ENCODE measurements at regions not wholly inside any gene's neighbourhood (a gene's known extent, or its start where the extent isn't known, plus 50 kb on each side); places are given as distances from the start of the nearest gene placed in this dataset.

DNA sequence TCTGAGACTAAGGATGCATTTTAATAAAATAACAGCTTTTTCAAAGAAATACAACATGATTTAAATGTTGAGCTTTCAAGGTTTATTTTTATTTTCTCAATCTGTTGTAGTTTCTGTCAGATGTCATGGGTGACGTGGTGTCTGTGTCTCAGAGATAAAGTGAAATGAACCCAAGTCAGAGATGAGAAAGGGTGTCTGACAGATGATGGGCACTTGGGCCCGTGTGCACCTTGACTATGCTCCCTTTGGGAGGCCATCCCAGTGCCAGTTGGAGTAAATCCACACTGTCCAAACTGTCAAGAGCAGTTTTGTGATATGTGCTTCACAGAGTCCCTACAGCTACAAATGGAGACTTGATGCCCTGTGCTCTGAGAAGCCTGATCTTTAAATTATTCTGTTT lies 536.9 kb upstream of the FAM174A start:
- H3K4me3 ChIP-seq (ENCODE audit: low read depth, low read length) = no peak overlapping the region
- in situ Hi-C loops (cut with HindIII; ENCODE audit: low sequenced_read_pairs) = no loop called here
- no peak for DNase-seq (ENCODE audit: low read depth)
- TF ChIP-seq, protein P1, sequence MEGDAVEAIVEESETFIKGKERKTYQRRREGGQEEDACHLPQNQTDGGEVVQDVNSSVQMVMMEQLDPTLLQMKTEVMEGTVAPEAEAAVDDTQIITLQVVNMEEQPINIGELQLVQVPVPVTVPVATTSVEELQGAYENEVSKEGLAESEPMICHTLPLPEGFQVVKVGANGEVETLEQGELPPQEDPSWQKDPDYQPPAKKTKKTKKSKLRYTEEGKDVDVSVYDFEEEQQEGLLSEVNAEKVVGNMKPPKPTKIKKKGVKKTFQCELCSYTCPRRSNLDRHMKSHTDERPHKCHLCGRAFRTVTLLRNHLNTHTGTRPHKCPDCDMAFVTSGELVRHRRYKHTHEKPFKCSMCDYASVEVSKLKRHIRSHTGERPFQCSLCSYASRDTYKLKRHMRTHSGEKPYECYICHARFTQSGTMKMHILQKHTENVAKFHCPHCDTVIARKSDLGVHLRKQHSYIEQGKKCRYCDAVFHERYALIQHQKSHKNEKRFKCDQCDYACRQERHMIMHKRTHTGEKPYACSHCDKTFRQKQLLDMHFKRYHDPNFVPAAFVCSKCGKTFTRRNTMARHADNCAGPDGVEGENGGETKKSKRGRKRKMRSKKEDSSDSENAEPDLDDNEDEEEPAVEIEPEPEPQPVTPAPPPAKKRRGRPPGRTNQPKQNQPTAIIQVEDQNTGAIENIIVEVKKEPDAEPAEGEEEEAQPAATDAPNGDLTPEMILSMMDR (IDR thresholded peaks at IDR 0.05; ENCODE audit: low read depth, low read length, missing control alignments) = no peak

DNA sequence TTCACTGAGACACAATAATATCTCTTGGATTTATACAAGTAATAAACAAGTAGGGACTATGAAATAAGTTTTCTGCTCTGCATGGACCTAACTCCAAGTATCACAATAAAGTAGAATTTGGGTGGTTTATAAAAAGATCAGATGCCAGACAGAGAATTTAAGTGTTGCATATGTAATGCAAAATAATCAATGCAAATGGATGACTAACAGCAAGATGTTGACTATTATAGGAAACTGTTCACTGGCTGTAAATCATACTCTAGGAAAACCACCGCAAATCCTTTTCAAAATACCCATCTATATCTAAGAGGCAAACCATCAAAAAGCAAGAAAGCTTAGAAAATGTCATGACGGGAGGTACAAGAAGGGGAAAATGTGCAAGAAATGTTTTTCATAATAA lies 539.8 kb upstream of the FAM174A start:
- in situ Hi-C loops (cut with HindIII; ENCODE audit: low sequenced_read_pairs) = no loop called here
- TF ChIP-seq, protein P1 (IDR thresholded peaks at IDR 0.05; ENCODE audit: low read depth, low read length, missing control alignments) = no peak
- no peak for DNase-seq (ENCODE audit: low read depth)

DNA sequence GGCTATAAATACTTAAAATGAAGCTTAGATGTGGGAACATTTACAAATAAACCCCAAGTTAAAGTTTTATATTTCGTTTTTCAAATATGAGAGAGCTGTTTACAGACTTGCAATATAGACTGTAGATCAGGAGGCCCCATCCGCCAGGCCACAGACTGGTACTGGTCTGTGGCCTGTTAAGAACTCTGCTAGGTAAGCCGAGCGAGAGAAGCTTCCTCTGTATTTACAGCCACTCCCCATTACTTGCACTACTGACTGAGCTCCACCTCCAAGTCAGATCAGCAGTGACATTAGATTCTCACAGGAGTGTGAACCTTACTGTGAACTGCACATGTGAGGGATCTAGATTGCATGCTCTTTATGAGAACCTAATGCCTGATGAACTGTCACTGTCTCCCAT lies 561.4 kb upstream of the FAM174A start:
- no peak overlapping the region for H3K4me3 ChIP-seq (ENCODE audit: low read depth, low read length)
- no peak for DNase-seq (ENCODE audit: low read depth)
- TF ChIP-seq, protein P1 (IDR thresholded peaks at IDR 0.05; ENCODE audit: low read depth, low read length, missing control alignments) = no peak
- in situ Hi-C loops (cut with HindIII; ENCODE audit: low sequenced_read_pairs) = no loop called here

More for the DNA sequence above, 539.8 kb upstream of the FAM174A start:
- H3K4me3 ChIP-seq (ENCODE audit: low read depth, low read length) = no peak overlapping the region

DNA sequence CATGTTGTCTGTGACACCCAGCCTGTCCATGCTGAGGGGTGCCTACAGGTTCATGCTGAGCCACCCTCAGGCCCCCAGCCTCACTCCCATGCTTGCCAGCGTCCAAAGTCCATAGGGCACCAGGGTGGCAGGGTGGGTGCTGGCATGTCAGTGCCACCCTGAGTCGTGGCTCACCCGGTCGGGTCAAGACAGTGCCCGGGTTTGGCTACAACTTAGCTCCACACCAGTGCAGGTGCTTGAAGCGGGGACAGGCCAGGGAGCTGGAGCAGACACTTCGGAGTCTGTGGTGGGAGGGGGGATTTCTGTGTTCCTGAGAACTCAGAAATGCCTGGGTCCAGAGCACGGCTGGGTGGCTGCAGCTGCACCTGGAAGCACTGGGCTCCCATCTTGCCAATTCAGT lies 579.2 kb upstream of the FAM174A start:
- TF ChIP-seq, protein P1 (IDR thresholded peaks at IDR 0.05; ENCODE audit: low read depth, low read length, missing control alignments) = no peak
- no peak overlapping the region for H3K4me3 ChIP-seq (ENCODE audit: low read depth, low read length)
- DNase-seq (ENCODE audit: low read depth) = no peak
- in situ Hi-C loops (cut with HindIII; ENCODE audit: low sequenced_read_pairs) = no loop called here

DNA sequence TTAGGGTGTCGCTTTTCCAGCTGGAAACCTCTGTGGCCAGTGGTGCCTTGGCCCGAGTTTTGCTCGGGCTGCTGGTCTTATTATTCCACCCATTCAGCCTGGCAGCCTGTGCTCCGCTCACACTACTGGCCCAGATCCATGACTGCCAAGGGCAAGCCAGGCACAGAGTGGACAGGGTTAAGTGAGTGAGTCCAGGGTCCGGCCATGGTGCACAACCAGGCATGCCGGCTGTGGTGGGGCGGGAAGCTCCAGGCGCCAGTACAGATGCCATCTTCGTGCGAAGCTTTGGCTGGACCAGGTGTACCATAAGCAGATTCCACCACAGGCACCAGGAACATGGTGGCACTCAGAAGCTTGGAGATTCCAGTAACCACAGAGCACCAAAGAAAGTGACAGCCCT lies 580.2 kb upstream of the FAM174A start:
- in situ Hi-C loops (cut with HindIII; ENCODE audit: low sequenced_read_pairs) = no loop called here
- DNase-seq (ENCODE audit: low read depth) = no peak
- TF ChIP-seq, protein P1 (IDR thresholded peaks at IDR 0.05; ENCODE audit: low read depth, low read length, missing control alignments) = no peak
- H3K4me3 ChIP-seq (ENCODE audit: low read depth, low read length) = no peak overlapping the region

DNA sequence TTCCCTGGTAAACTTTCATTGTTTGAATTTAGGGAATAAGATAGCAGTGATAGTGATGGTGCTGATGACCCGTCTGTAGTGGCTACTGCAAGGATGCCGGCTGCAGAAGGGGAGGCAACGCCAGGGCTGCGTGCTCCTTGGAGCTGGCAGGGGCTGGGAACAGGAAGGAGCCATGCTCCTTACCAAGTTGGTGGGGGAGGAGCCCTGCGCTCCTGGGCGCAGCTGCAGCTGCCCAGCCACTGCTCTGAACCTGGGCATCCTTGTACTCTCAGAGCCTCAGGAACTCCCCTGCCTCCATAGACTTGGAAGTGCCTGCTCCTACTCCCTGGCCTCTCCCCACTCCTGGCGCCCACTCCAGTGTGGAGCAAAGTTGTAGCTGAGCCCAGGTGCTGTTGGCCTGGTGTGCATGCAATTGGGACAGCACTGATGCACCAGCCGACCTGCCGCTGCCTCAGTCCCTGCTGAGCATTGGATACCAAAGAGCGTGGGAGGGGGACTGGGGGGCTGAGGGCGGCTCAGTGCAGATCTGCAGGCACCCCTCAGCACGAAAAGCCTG lies 585.1 kb upstream of the FAM174A start:
- DNase-seq (ENCODE audit: low read depth) = no peak
- TF ChIP-seq, protein P1 (IDR thresholded peaks at IDR 0.05; ENCODE audit: low read depth, low read length, missing control alignments) = no peak
- no peak overlapping the region for H3K4me3 ChIP-seq (ENCODE audit: low read depth, low read length)

More for the DNA sequence above, 585.1 kb upstream of the FAM174A start:
- in situ Hi-C loops (cut with HindIII; ENCODE audit: low sequenced_read_pairs) = no loop called here
